Effector memory CD8-positive, alpha-beta T cell (primary cell): ENCODE measurements at regions not wholly inside any gene's neighbourhood (a gene's known extent, or its start where the extent isn't known, plus 50 kb on each side); places are given as distances from the start of the nearest gene placed in this dataset.

Experiments used
- ATAC-seq: fragments of 150-1000 bp; cut with Tn5 transposase; replicated peaks from 2 replicates; pipeline ENCODE4 v1.10.0; 2021; ENCODE audit warnings: mild to moderate bottlenecking, moderate library complexity
- DNase-seq, 3 experiments: peaks; one replicate each; pipeline ENCODE4 v3.0.0; 2021
- H3K27ac Mint-ChIP-seq, 2 donors: one replicate each; pipeline ENCODE4 v1.8.0; 2022; ENCODE audit warnings: mild to moderate bottlenecking in 2 of 2, mixed read lengths in 2 of 2, moderate library complexity in 2 of 2
- H3K27me3 Mint-ChIP-seq, 2 donors: one replicate each; pipeline ENCODE4 v1.8.0; 2022; ENCODE audit warnings: mixed read lengths in 2 of 2
- H3K36me3 Mint-ChIP-seq: one replicate; pipeline ENCODE4 v1.8.0; 2022; ENCODE audit warnings: mild to moderate bottlenecking, moderate library complexity, mixed read lengths; ENCODE audit not compliant: insufficient read depth
- H3K4me1 Mint-ChIP-seq, 2 donors: one replicate each; pipeline ENCODE4 v1.8.0; 2022; ENCODE audit warnings: low read depth in 2 of 2, mixed read lengths in 2 of 2
- H3K4me3 Mint-ChIP-seq, 2 donors: one replicate each; pipeline ENCODE4 v1.8.0; 2022; ENCODE audit warnings: mild to moderate bottlenecking in 2 of 2, mixed read lengths in 2 of 2, moderate library complexity in 2 of 2
- H3K9me3 Mint-ChIP-seq, 2 donors: one replicate each; pipeline ENCODE4 v1.8.0; 2022; ENCODE audit warnings: mixed read lengths in 2 of 2

DNA sequence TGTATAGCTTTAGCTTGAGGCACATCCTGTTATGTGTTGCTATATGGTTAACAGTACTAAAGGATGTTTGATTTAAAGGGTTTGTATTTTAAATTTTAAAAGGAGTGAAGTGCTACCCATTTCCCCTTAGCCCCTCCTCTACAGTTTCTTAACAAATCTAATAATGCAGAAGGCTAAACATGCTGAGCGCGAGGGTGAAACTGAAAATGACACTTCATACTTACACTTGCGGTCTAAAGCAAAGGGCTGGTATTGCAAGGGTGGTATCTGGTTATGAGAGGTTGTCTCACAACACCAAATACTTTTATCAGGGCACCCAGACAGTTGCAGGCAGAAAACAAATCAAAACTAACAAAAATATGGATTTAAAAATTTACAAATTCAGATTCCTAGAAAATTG is 172.3 kb downstream of the SIPA1L2 start:
- peaks cover 3% of the 10 kb centered on the region for H3K36me3 Mint-ChIP-seq
- peaks cover 11 to 34% of the 10 kb centered on the region in 2 donors for H3K4me1 Mint-ChIP-seq
- no peaks in the 10 kb centered on the region for H3K27me3 Mint-ChIP-seq
- ATAC-seq (peak; percentile 94), DNase-seq (peak; percentile 34 to 52 (median 40))
- peak overlapping the region; percentile 33 to 55 for H3K4me3 Mint-ChIP-seq
- peak overlapping the region; percentile 51 to 69 for H3K27ac Mint-ChIP-seq
- H3K9me3 Mint-ChIP-seq, result no peaks in the 10 kb centered on the region

DNA sequence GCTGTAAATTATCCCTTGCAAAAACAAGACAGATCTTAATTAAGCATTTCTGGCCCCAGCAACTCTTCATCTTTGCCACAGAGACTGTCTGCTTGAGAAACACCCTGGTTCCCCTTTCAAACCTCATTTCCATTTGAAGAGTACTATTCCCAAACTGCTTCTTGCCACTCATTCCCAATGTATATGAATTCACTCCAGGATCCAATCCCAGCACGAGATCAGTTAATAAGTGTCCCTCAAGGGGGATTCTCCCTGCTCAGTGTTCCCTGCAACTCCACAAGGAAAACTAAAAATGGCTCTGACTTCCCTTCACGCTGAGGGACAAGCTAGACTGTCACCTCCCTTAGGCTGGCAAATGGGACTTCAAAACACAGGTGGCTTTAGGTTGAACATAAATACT is 173.2 kb downstream of the SIPA1L2 start:
- ATAC-seq, result no peak
- DNase-seq, result no peak
- peaks cover 18 to 43% of the 10 kb centered on the region in 2 donors for H3K4me1 Mint-ChIP-seq
- H3K4me3 Mint-ChIP-seq, result no peak overlapping the region
- peak overlapping the region; percentile 51 to 69 for H3K27ac Mint-ChIP-seq
- H3K36me3 Mint-ChIP-seq, result peaks cover 3% of the 10 kb centered on the region
- no peaks in the 10 kb centered on the region for H3K27me3 Mint-ChIP-seq
- H3K9me3 Mint-ChIP-seq, result no peaks in the 10 kb centered on the region

DNA sequence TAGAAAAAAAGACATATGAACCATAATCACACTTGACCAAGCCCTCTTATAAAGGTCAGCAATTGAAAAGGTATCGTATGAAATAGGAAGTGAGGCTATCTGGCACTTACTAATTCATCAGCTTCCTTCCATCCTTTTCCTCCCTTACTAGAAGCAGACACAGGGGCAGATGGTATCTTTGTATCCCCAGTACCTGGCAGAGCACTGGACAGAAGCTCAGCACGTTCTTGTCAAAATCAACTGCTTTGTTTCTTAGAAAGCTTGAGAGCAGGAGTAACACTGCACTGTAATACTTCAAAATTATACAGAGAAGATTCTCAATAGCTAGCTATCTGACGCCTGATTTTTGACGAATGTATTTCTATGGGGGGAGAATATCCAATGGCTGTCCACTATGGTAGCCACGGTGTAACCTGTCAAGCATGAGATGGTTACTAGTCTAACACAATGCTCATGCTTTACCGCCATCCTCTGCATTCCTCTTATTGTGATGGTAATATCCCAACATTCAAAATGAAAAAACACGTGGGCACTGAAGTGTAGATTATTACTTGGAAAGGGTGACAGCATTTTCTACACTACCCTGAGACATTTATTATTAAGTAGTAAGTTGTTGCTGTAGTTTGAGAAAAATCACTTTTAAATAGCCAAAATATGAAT is 175.6 kb downstream of the SIPA1L2 start:
- H3K36me3 Mint-ChIP-seq, result no peaks in the 10 kb centered on the region
- H3K4me3 Mint-ChIP-seq, result no peak overlapping the region
- H3K27ac Mint-ChIP-seq, result peak overlapping the region in 1 of 2 donors; percentile 28
- no peak for DNase-seq
- no peaks in the 10 kb centered on the region for H3K27me3 Mint-ChIP-seq
- peaks cover 16 to 46% of the 10 kb centered on the region in 2 donors for H3K4me1 Mint-ChIP-seq
- ATAC-seq, result no peak
- no peaks in the 10 kb centered on the region for H3K9me3 Mint-ChIP-seq

DNA sequence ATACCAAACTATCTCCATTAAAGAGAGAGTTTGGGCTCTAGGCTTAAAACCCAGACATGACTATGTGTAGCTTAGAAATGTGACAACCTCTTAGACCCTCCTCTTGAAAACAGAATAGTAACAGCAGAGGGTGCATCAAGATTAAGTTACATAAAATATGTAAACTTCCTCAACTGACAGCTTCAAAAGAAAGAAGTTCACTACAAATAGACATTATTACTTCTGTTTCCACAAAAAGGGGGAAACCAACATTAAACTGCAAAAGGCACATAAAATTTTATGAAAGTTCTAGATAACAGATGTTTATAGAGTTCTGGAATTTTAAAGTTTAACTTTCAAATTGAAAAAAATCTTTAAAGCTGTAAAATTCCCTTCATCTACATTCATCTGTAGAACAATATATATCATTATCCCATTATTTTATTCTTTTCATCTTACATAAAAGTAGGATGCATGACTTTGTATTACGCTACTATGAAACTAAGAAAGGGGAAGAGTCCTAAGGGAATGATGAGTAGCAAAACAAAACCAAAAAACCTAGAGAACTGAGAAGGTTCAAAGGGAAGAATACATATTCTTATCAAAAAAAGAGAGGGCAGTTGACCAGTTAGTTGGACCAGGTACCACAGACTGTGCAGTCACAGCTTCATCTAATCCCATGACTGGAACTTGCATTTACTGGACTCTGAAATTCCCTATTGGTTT is 177.0 kb downstream of the SIPA1L2 start:
- no peak for DNase-seq
- no peak overlapping the region for H3K4me3 Mint-ChIP-seq
- H3K36me3 Mint-ChIP-seq, result peaks cover 2% of the 10 kb centered on the region
- H3K27ac Mint-ChIP-seq, result no peak overlapping the region
- ATAC-seq, result no peak
- H3K4me1 Mint-ChIP-seq, result peaks cover 12 to 39% of the 10 kb centered on the region in 2 donors
- H3K27me3 Mint-ChIP-seq, result no peaks in the 10 kb centered on the region
- H3K9me3 Mint-ChIP-seq, result no peaks in the 10 kb centered on the region

DNA sequence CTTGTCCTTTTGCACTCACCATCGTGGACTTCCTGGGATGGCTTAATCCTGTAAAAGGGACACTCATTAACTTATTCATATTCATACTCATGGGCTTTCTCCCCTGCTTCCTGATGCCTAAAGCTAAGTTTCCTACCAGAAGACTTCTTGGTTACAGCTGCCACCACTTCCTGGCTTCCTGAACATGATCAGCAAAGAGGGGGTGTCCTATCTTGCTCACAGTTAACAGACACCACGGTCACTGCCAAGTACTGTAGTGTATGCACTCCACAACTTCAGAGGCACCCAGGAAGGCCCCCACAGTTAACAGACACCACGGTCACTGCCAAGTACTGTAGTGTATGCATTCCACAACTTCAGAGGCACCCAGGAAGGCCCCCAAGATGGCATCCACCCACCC is 177.8 kb downstream of the SIPA1L2 start:
- peak overlapping the region in 1 of 2 donors; percentile 17 for H3K27ac Mint-ChIP-seq
- no peaks in the 10 kb centered on the region for H3K27me3 Mint-ChIP-seq
- DNase-seq (no peak), ATAC-seq (peak; percentile 37)
- H3K36me3 Mint-ChIP-seq, result peaks cover 2% of the 10 kb centered on the region
- no peak overlapping the region for H3K4me3 Mint-ChIP-seq
- no peaks in the 10 kb centered on the region for H3K9me3 Mint-ChIP-seq
- H3K4me1 Mint-ChIP-seq, result peaks cover 8 to 31% of the 10 kb centered on the region in 2 donors

DNA sequence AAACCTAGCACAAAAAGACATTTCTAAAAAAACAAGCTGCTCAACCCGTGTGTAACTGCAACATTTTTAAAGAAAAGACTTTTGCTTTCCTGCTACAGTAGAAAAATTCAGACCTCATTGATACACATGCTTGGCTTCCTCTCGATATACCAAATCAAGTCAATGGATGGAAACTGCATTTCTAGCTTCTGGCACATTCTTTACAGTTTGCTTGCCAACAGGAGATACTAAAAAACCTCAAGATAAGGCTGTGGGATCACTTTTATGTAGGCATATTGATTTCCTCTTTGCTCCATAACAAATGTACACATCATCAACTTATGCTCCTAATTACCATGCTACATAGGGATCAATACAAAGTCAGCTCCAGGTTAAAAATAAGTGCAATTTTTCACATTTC is 178.4 kb downstream of the SIPA1L2 start:
- H3K36me3 Mint-ChIP-seq, result peaks cover 2% of the 10 kb centered on the region
- no peak overlapping the region for H3K4me3 Mint-ChIP-seq
- no peaks in the 10 kb centered on the region for H3K27me3 Mint-ChIP-seq
- H3K9me3 Mint-ChIP-seq, result no peaks in the 10 kb centered on the region
- H3K4me1 Mint-ChIP-seq, result peaks cover 8 to 29% of the 10 kb centered on the region in 2 donors
- ATAC-seq (no peak), DNase-seq (no peak)
- H3K27ac Mint-ChIP-seq, result peak overlapping the region in 1 of 2 donors; percentile 17

DNA sequence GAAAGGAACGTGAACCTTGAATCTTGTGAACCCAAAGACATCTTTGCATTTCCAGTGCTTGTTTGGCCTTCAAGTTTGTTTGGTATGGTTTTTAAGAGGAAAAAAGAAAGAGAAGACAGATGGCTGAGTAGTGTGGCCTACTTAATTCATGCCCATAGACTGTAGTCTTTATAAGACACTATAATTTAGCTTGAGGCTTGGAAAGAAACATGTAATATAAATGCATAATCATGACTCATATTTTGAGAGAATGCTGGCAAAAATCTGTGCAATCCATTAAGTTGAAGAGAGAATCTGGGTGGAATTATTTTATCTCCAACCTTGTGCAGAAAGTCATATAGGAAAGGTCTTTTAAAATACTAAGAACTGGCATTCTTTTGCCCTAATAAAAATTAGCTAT is 179.3 kb downstream of the SIPA1L2 start:
- no peak for DNase-seq
- no peaks in the 10 kb centered on the region for H3K27me3 Mint-ChIP-seq
- H3K4me1 Mint-ChIP-seq, result peaks cover 8 to 27% of the 10 kb centered on the region in 2 donors
- ATAC-seq, result no peak
- H3K4me3 Mint-ChIP-seq, result no peak overlapping the region
- no peak overlapping the region for H3K27ac Mint-ChIP-seq
- no peaks in the 10 kb centered on the region for H3K9me3 Mint-ChIP-seq
- peaks cover 2% of the 10 kb centered on the region for H3K36me3 Mint-ChIP-seq

DNA sequence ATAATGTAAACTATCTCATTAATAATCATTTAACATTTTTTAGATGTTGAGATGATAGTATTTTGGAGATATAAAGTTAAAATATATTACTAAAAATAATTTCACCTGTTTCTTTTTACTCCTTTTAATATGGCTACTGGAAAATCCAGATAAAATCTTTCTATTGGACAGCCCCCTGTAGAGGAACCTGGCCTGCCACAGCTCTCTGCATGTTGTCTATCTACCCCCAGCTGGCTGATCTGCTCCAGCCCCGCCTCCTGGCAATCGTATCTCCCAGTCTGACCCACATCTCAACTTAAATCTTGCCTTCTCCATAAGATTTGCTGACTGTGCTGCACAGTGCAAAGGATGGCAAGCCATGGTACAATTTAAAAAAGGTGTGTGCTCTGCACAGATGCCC is 182.8 kb downstream of the SIPA1L2 start:
- H3K9me3 Mint-ChIP-seq, result no peaks in the 10 kb centered on the region
- no peak for DNase-seq

DNA sequence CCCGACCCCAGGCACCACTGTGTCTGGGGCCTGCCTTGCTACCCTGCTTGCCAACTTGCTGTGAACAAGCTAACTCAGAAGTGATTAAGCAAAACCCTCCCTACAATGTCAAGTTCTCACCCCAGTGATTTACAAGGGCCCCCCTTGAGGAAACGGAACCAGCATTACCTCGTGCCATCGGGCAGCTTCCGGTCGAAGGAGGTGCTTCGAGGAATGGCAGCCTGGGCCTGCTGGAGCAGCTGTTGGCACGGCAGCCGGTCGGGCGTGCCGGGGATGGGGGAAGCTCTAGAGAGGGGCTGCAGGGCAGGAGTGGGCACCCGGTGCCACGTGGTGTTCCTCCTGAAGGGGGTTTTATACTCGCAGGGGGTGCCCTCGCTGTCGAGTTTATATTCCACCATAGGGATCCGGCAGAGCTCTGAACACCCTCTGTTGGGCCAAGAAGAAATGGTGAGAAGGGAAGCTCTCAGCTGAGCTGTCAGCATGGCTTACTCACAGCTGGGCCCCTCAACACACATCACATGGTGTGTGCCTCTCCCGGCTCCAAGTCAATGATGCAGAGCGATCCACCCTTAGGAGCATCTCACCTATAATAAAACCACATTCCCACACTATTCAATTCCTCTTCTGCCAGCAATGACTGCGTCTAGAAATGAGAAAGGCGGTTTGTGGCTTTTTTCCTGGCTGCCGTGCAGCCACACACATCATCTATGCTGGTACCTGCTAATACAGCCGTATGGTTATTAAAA is 184.4 kb downstream of the SIPA1L2 start:
- Mint-ChIP-seq H3K9me3 (no peaks in the 10 kb centered on the region), H3K36me3 (peaks cover 2% of the 10 kb centered on the region), H3K4me3 (no peak overlapping the region), H3K27ac (no peak overlapping the region), H3K4me1 (no peaks in the 10 kb centered on the region), H3K27me3 (no peaks in the 10 kb centered on the region)
- no peak for DNase-seq
- no peak for ATAC-seq

More for the DNA sequence above, 182.8 kb downstream of the SIPA1L2 start:
- peaks cover 5 to 8% of the 10 kb centered on the region in 2 donors for H3K4me1 Mint-ChIP-seq
- H3K4me3 Mint-ChIP-seq, result no peak overlapping the region
- peak overlapping the region in 1 of 2 donors; percentile 30 for H3K27ac Mint-ChIP-seq
- no peak for ATAC-seq
- H3K36me3 Mint-ChIP-seq, result peaks cover 2% of the 10 kb centered on the region
- H3K27me3 Mint-ChIP-seq, result no peaks in the 10 kb centered on the region

DNA sequence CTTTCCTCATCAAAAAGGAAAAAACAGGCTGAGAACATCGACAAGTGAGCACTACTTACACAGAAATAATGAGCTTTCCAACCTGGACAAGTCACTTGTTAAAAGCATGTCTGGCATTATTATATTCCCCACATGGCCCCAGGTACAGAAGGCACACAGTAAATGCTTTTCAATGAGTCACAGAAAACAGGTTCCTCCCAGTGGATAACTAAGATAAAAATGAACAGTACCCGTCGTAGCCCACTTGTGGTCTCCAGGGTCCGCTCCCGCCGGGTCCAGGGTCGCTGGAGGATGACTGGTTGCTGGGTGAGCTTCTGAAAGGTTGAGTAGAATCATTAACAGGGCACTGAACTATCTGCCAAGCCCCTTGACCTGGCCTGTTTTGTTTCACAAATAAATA is 186.6 kb downstream of the SIPA1L2 start:
- Mint-ChIP-seq H3K27ac (no peak overlapping the region), H3K4me1 (no peaks in the 10 kb centered on the region)

DNA sequence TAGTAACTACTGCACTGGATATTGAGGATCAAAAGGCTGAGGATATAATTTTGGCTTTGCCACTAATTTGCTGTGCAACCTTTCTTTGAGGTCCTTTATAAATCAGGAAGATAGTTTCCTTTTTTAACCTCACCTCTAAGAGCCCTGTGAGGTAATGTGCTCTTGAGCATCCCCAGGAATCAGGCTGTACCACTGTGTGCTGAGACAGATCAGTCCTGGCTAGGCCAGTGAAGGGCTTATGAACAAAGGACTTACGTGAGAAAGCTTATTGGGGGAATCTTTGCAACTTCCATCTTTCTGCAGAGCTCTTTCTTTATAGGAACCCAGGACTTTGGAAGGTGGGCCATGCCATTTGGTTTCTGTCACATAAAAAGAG is 188.9 kb downstream of the SIPA1L2 start:
- Mint-ChIP-seq H3K4me1 (no peaks in the 10 kb centered on the region), H3K9me3 (no peaks in the 10 kb centered on the region), H3K4me3 (no peak overlapping the region), H3K36me3 (peaks cover 3% of the 10 kb centered on the region), H3K27me3 (no peaks in the 10 kb centered on the region), H3K27ac (no peak overlapping the region)
- ATAC-seq (no peak), DNase-seq (no peak)

More for the DNA sequence above, 186.6 kb downstream of the SIPA1L2 start:
- H3K27me3 Mint-ChIP-seq, result no peaks in the 10 kb centered on the region
- no peak for DNase-seq
- no peak for ATAC-seq
- no peak overlapping the region for H3K4me3 Mint-ChIP-seq
- no peaks in the 10 kb centered on the region for H3K9me3 Mint-ChIP-seq
- peaks cover 3% of the 10 kb centered on the region for H3K36me3 Mint-ChIP-seq

DNA sequence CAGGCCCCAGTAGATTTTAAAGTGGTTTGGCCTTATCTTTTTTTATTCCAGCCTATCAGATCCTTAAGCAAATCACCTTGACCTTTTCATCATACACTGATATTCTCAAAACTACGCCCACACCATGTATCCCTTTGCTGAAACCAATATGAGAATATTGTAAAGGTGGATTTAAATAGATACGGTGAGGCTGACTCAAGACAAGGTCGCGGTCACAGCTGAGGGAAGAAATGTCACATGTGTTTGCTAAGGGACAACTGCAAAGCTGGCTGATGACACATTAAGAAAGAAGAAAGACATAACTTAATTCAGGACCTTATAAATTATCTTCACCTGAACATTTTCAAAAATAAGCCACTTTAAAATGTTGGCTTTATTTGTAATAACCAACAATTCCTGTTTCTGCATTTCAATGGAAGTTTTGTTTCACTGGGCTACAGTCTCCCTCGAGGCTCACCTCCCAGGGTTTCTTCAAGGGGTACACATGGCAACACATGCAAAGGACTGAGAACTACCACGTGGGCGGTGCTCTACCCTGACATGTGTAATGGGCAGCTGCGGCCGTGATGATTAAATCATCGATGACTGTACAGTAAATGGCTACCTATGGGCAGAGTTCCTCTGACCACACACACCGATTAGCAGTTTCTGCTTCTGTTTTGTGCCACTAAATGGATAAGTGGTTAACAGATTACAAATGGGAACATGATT is 189.5 kb downstream of the SIPA1L2 start:
- H3K4me3 Mint-ChIP-seq, result no peak overlapping the region
- H3K27ac Mint-ChIP-seq, result no peak overlapping the region
- no peaks in the 10 kb centered on the region for H3K9me3 Mint-ChIP-seq
- no peak for ATAC-seq
- no peak for DNase-seq
- H3K36me3 Mint-ChIP-seq, result peaks cover 3% of the 10 kb centered on the region
- no peaks in the 10 kb centered on the region for H3K4me1 Mint-ChIP-seq
- H3K27me3 Mint-ChIP-seq, result no peaks in the 10 kb centered on the region

DNA sequence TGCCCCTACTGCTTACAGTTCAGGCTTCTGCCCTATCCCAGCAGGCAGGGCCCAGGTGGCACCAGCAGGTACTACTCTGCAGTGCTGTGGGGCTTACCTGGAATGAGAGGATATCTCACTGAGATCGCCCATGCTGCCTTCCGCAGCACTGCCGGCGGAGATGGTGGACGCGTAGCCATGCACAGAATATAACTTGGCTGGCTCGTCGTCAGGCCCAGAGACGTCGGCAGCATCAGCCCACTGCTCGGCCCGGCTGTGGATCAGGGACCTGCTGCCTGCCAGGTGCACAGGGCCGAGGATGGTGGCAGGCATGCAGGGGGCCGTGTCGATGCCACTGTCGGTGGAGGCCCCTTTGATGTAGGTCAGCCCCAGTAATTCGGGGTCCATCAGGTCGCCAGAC is 190.9 kb downstream of the SIPA1L2 start:
- Mint-ChIP-seq H3K4me3 (no peak overlapping the region), H3K27ac (no peak overlapping the region), H3K9me3 (no peaks in the 10 kb centered on the region), H3K4me1 (no peaks in the 10 kb centered on the region), H3K36me3 (peaks cover 3% of the 10 kb centered on the region), H3K27me3 (no peaks in the 10 kb centered on the region)
- DNase-seq, result no peak
- ATAC-seq, result no peak
